Mesodermal cell (in vitro differentiated cells): ENCODE measurements at regions not wholly inside any gene's neighbourhood (a gene's known extent, or its start where the extent isn't known, plus 50 kb on each side); places are given as distances from the start of the nearest gene placed in this dataset.

ENCODE experiments used
- H3K27ac ChIP-seq: 2 replicates; pipeline ENCODE4 v1.7.0; 2013; ENCODE audit warnings: mild to moderate bottlenecking, low read depth, low read length, moderate library complexity; ENCODE audit not compliant: severe bottlenecking
- H3K36me3 ChIP-seq: 2 replicates; pipeline ENCODE4 v1.7.1; 2013; ENCODE audit warnings: mild to moderate bottlenecking, low read length, moderate library complexity; ENCODE audit not compliant: control insufficient read depth, insufficient read depth
- H3K4me1 ChIP-seq: one replicate; pipeline ENCODE4 v1.7.1; 2013; ENCODE audit warnings: mild to moderate bottlenecking, low read length; ENCODE audit not compliant: insufficient read depth, control insufficient read depth, poor library complexity, severe bottlenecking
- H3K4me3 ChIP-seq: 2 replicates; pipeline ENCODE4 v1.7.0; 2013; ENCODE audit warnings: low read length, control low read depth, mild to moderate bottlenecking; ENCODE audit not compliant: insufficient read depth, poor library complexity, severe bottlenecking; ENCODE audit errors: extremely low read depth
- H3K9me3 ChIP-seq: 2 replicates; pipeline ENCODE4 v1.7.1; 2013; ENCODE audit warnings: mild to moderate bottlenecking, low read length, moderate library complexity; ENCODE audit not compliant: control insufficient read depth
- WGBS, 2 experiments: methylation state at CpG; one replicate each; pipeline ENCODE4 v1.1.5; 2013; ENCODE audit warnings: missing lambda C conversion rate in 2 of 2; ENCODE audit not compliant: insufficient coverage in 2 of 2; 5-methylcytosine and 5-hydroxymethylcytosine counted together

DNA sequence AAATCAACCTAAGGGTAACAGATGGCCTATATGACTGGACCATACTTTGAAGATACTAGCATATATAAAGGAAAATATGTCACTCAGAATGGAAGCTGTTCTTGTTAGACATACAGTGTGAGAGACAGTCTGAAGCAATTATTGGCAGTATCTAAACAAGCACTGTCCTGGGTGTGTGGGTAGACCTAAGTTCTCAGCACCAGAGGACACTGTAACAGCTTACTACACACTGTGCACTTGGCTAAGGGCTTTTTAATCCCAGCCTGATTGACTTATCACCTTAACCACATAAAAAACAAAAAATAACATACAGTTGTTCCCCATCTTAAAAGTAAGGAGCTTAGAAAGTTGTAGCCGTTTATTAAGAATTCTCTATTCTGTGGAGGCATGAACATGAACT, 1066.1 kb upstream of the FANCL start:
- Histone ChIP-seq H3K4me3 (no peak overlapping the region), H3K27ac (no peak overlapping the region), H3K36me3 (no peaks in the 10 kb centered on the region), H3K9me3 (no peaks in the 10 kb centered on the region), H3K4me1 (no peaks in the 10 kb centered on the region)
- WGBS, 2 experiments = no CpG with 5 or more reads among the region's 1 CpG

DNA sequence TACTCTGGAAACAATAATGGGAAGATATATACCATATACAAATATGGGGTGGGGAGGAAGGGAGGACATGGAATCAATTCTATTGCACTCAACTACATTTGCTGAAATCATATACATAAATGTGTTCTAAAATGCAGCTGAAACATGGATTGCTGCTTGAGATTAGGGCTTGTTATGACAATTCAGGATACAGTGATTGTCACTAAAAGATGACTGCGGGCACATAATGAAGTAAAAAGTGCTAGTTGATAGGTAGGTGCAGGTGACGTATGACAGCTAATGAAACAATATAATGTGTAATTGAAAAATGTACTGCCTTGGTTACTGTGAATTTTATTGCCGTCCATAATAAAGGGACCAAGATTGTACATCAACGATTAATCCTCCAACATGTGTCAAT, 1062.1 kb upstream of the FANCL start:
- no peaks in the 10 kb centered on the region for H3K9me3 ChIP-seq
- H3K27ac ChIP-seq = no peak overlapping the region
- peaks cover 5% of the 10 kb centered on the region for H3K4me1 ChIP-seq
- 93 to 95% methylated on average over 2 to 3 of the region's 4 CpGs for WGBS, 2 experiments
- H3K4me3 ChIP-seq = no peak overlapping the region
- no peaks in the 10 kb centered on the region for H3K36me3 ChIP-seq

GRCh38 chr2:59302683-59303082, 1061.6 kb upstream of the FANCL start:
- Histone ChIP-seq H3K36me3 (no peaks in the 10 kb centered on the region), H3K9me3 (no peaks in the 10 kb centered on the region), H3K4me1 (peaks cover 5% of the 10 kb centered on the region), H3K27ac (no peak overlapping the region), H3K4me3 (no peak overlapping the region)
- WGBS, 2 experiments = 91% methylated on average over 3 of the region's 3 CpGs

GRCh38 chr2:59301466-59302402, 1060.6 kb upstream of the FANCL start:
- Histone ChIP-seq H3K27ac (peak overlapping the region; percentile 54), H3K36me3 (no peaks in the 10 kb centered on the region), H3K4me3 (no peak overlapping the region), H3K9me3 (no peaks in the 10 kb centered on the region), H3K4me1 (peaks cover 5% of the 10 kb centered on the region)
- WGBS, 2 experiments = 68 to 74% methylated on average over 7 to 8 of the region's 14 CpGs

GRCh38 chr2:59297816-59298215, 1056.7 kb upstream of the FANCL start:
- H3K9me3 ChIP-seq = no peaks in the 10 kb centered on the region
- WGBS, 2 experiments = 100% methylated on average over 2 of the region's 2 CpGs; no CpG with 5 or more reads in 1 of the 2 experiments
- no peak overlapping the region for H3K27ac ChIP-seq
- H3K4me3 ChIP-seq = no peak overlapping the region
- H3K36me3 ChIP-seq = no peaks in the 10 kb centered on the region
- H3K4me1 ChIP-seq = peaks cover 8% of the 10 kb centered on the region

- WGBS, 2 experiments = 30 to 74% methylated on average over 1 to 2 of the region's 2 CpGs
- Histone ChIP-seq H3K4me3 (no peak overlapping the region), H3K9me3 (no peaks in the 10 kb centered on the region), H3K4me1 (peaks cover 4% of the 10 kb centered on the region), H3K36me3 (no peaks in the 10 kb centered on the region), H3K27ac (no peak overlapping the region)
Measured at GRCh38 chr2:59296279-59296678, 1055.2 kb upstream of the FANCL start.

GRCh38 chr2:59295524-59296162, 1054.5 kb upstream of the FANCL start:
- WGBS, 2 experiments = 80% methylated on average over 1 of the region's 3 CpGs; no CpG with 5 or more reads in 1 of the 2 experiments
- no peaks in the 10 kb centered on the region for H3K9me3 ChIP-seq
- no peak overlapping the region for H3K27ac ChIP-seq
- no peaks in the 10 kb centered on the region for H3K36me3 ChIP-seq
- H3K4me1 ChIP-seq = peaks cover 3% of the 10 kb centered on the region
- no peak overlapping the region for H3K4me3 ChIP-seq

- 83% methylated on average over 1 of the region's 2 CpGs; no CpG with 5 or more reads in 1 of the 2 experiments for WGBS, 2 experiments
- Histone ChIP-seq H3K4me1 (no peaks in the 10 kb centered on the region), H3K9me3 (no peaks in the 10 kb centered on the region), H3K27ac (no peak overlapping the region), H3K4me3 (no peak overlapping the region), H3K36me3 (no peaks in the 10 kb centered on the region)
Measured at GRCh38 chr2:59288771-59289170, 1047.6 kb upstream of the FANCL start.

DNA sequence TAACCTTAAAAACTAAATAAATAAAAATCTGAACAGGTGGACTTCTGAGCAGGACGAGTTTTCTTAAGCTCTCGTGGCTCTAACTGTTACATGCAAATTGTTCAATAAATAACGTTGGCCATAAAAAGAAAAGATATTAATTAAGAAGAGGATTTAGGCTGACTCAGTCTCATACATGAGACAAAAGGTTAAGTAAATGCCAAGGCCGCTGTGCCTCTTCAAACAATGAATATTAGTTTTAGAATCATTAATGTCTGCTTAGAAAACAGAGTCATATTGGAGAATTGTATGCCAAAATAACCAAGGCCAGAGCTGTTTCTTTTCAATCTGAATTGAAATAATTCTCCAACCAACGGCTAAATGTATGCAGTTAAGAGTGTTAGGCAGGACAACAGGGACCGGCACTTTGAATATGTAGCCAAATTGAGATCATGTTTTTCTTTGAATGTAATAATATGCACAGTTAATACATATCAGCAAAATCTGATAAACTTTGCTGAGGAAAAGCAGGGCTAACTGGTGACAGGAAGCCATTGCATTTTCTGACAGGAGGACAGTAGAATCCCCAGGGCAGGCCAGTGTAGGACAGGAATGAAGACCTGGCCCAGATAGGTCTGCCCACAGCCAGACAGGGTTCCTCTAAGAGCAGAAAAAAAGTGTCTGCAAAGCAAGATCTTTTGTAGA, 1041.4 kb upstream of the FANCL start:
- no peak overlapping the region for H3K4me3 ChIP-seq
- H3K9me3 ChIP-seq = no peaks in the 10 kb centered on the region
- 80% methylated on average over 4 of the region's 6 CpGs; no CpG with 5 or more reads in 1 of the 2 experiments for WGBS, 2 experiments
- no peak overlapping the region for H3K27ac ChIP-seq
- no peaks in the 10 kb centered on the region for H3K4me1 ChIP-seq
- no peaks in the 10 kb centered on the region for H3K36me3 ChIP-seq

DNA sequence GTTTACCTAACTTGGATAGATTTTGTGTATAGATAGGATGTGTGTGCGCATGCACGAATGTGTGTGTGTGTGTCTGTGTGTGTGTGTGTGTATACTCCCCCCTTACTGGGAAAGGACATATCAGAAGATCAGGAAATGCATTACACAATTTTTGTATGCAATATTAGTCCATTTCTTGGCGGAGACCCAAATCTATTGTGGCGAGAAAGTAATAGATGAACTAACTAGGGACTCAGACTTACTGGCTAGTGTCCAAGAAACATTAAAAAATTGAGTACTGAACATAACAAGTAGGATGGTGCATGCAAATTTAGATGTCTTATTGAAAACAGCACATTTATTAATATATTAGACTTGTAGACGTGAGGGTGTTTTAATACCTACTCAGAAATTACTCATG, 1036.5 kb upstream of the FANCL start:
- Histone ChIP-seq H3K4me1 (no peaks in the 10 kb centered on the region), H3K4me3 (no peak overlapping the region), H3K27ac (no peak overlapping the region), H3K9me3 (no peaks in the 10 kb centered on the region), H3K36me3 (no peaks in the 10 kb centered on the region)
- 100% methylated on average over 1 to 2 of the region's 5 CpGs for WGBS, 2 experiments
